Loucy (cell line): ENCODE measurements at regions not wholly inside any gene's neighbourhood (a gene's known extent, or its start where the extent isn't known, plus 50 kb on each side); places are given as distances from the start of the nearest gene placed in this dataset.

Source experiments
- H2AFZ ChIP-seq: fragments of 200-600 bp; sonication (generic); 2 replicates; pipeline ENCODE4 v1.6.0; 2016; ENCODE audit warnings: antibody characterized with exemption, mild to moderate bottlenecking, low read length, moderate library complexity
- H3F3A ChIP-seq: fragments of 200-600 bp; 2 replicates; pipeline ENCODE4 v1.6.0; 2016; ENCODE audit warnings: antibody characterized with exemption, low read depth, mild to moderate bottlenecking
- H3K27me3 ChIP-seq: fragments of 200-600 bp; sonication (generic); 2 replicates; pipeline ENCODE4 v1.6.1; 2014; ENCODE audit warnings: low read length, mild to moderate bottlenecking; ENCODE audit not compliant: insufficient read depth, poor library complexity, severe bottlenecking
- H3K36me3 ChIP-seq: fragments of 200-600 bp; sonication (generic); 2 replicates; pipeline ENCODE4 v1.6.1; 2016; ENCODE audit warnings: low read length; ENCODE audit not compliant: insufficient read depth
- H3K4me1 ChIP-seq: fragments of 200-600 bp; sonication (generic); 2 replicates; pipeline ENCODE4 v1.5.1; 2014; ENCODE audit warnings: low read length, mild to moderate bottlenecking; ENCODE audit not compliant: insufficient read depth, poor library complexity, severe bottlenecking
- H3K4me2 ChIP-seq: fragments of 200-600 bp; sonication (generic); 2 replicates; pipeline ENCODE4 v1.6.0; 2014; ENCODE audit warnings: antibody characterized with exemption, low read length, low read depth, mild to moderate bottlenecking; ENCODE audit not compliant: poor library complexity, severe bottlenecking
- H3K4me3 ChIP-seq: fragments of 200-600 bp; sonication (generic); 2 replicates; pipeline ENCODE4 v1.5.1; 2014; ENCODE audit warnings: low read length, mild to moderate bottlenecking, mixed read lengths; ENCODE audit not compliant: poor library complexity, severe bottlenecking
- H3K79me2 ChIP-seq: fragments of 200-600 bp; sonication (generic); 2 replicates; pipeline ENCODE4 v1.6.1; 2014; ENCODE audit warnings: low read length; ENCODE audit not compliant: insufficient read depth
- H3K9ac ChIP-seq: fragments of 200-600 bp; sonication (generic); 2 replicates; pipeline ENCODE4 v1.6.0; 2014; ENCODE audit warnings: mild to moderate bottlenecking, low read depth, low read length, moderate library complexity; ENCODE audit not compliant: poor library complexity, severe bottlenecking
- H3K9me2 ChIP-seq: fragments of 200-600 bp; sonication (generic); replicated peaks from 2 replicates; pipeline ENCODE4 v1.6.1; 2016; ENCODE audit warnings: low read depth, low read length, mixed read lengths
- H3K9me3 ChIP-seq: fragments of 200-600 bp; sonication (generic); 2 replicates; pipeline ENCODE4 v1.6.1; 2014; ENCODE audit warnings: mild to moderate bottlenecking, antibody characterized with exemption, low read length, low read depth; ENCODE audit not compliant: insufficient read depth
- H4K20me1 ChIP-seq: fragments of 200-600 bp; sonication (generic); 2 replicates; pipeline ENCODE4 v1.6.0; 2014; ENCODE audit warnings: antibody characterized with exemption, low read length, mild to moderate bottlenecking; ENCODE audit not compliant: insufficient read depth, poor library complexity, severe bottlenecking
- EZH2phosphoT487 ChIP-seq: fragments of 200-600 bp; IDR thresholded peaks from 2 replicates; pipeline ENCODE4 v1.6.1; 2018; ENCODE audit warnings: antibody characterized with exemption, mild to moderate bottlenecking, moderate library complexity, borderline replicate concordance
- TF ChIP-seq, protein P1 (sequence below): fragments of 200-600 bp; sonication (generic); conservative IDR thresholded peaks from 2 replicates; pipeline ENCODE4 v1.5.1; 2014; ENCODE audit warnings: mild to moderate bottlenecking, antibody characterized with exemption, low read length

GRCh38 chr2:64914247-64914646 lies 75.0 kb upstream of the SLC1A4 start:
- Histone ChIP-seq H3K27me3 (no peaks in the 10 kb centered on the region), H2AFZ (no peak overlapping the region), H3K4me2 (no peak overlapping the region), H4K20me1 (no peaks in the 10 kb centered on the region), H3K9me2 (no peaks in the 10 kb centered on the region), H3F3A (no peaks in the 10 kb centered on the region), H3K36me3 (no peaks in the 10 kb centered on the region), H3K4me3 (no peak overlapping the region), H3K9me3 (no peaks in the 10 kb centered on the region), H3K4me1 (peaks cover 18% of the 10 kb centered on the region), H3K79me2 (no peaks in the 10 kb centered on the region), H3K9ac (no peak overlapping the region)
- TF ChIP-seq, protein P1, sequence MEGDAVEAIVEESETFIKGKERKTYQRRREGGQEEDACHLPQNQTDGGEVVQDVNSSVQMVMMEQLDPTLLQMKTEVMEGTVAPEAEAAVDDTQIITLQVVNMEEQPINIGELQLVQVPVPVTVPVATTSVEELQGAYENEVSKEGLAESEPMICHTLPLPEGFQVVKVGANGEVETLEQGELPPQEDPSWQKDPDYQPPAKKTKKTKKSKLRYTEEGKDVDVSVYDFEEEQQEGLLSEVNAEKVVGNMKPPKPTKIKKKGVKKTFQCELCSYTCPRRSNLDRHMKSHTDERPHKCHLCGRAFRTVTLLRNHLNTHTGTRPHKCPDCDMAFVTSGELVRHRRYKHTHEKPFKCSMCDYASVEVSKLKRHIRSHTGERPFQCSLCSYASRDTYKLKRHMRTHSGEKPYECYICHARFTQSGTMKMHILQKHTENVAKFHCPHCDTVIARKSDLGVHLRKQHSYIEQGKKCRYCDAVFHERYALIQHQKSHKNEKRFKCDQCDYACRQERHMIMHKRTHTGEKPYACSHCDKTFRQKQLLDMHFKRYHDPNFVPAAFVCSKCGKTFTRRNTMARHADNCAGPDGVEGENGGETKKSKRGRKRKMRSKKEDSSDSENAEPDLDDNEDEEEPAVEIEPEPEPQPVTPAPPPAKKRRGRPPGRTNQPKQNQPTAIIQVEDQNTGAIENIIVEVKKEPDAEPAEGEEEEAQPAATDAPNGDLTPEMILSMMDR, result no peak
- TF ChIP-seq EZH2phosphoT487, result no peak

DNA sequence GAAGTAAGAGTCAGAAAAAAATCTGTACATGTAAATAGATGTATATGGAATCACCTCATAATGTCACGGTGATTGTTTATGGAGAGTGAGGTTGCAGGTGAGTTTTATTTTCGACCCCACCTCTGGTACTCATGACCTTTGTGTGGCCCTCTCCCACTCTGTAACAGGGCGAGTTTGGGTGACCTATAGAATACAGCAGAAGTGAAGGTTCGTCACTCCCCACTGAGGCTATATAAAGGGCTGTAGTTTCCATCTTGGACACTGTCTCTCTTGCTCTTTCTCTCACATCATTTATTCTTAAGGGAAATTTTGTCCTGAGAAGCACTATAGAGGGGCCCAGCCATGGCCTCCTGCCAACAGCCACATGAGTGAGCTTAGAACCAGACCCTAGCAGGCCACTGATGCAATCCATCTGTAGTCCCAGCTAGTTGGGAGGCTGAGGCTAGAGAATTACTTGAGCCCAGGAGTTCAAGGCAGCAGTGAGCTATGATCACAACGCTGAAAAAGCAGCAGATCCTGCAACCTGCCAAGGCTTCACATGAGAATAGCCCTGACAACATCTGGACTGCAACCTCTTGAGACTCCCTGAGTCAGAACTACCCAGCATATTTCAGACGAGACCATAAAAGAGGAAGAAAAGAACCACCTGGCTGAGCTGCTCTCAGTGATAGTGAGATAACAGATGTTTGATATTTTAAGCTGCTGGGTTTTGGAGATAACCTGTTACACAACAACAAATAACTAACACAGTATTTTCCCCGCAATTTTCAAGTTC lies 74.3 kb upstream of the SLC1A4 start:
- Histone ChIP-seq H3K79me2 (no peaks in the 10 kb centered on the region), H3K4me3 (no peak overlapping the region), H3K4me1 (peaks cover 18% of the 10 kb centered on the region), H3K9ac (no peak overlapping the region), H3K4me2 (no peak overlapping the region), H3K9me3 (no peaks in the 10 kb centered on the region), H3K27me3 (no peaks in the 10 kb centered on the region), H3F3A (no peaks in the 10 kb centered on the region), H3K36me3 (no peaks in the 10 kb centered on the region), H3K9me2 (no peaks in the 10 kb centered on the region), H2AFZ (peak overlapping the region; percentile 12; the same call in 1 of the 2 replicates), H4K20me1 (no peaks in the 10 kb centered on the region)
- TF ChIP-seq EZH2phosphoT487, result no peak
- TF ChIP-seq, protein P1, result no peak

DNA sequence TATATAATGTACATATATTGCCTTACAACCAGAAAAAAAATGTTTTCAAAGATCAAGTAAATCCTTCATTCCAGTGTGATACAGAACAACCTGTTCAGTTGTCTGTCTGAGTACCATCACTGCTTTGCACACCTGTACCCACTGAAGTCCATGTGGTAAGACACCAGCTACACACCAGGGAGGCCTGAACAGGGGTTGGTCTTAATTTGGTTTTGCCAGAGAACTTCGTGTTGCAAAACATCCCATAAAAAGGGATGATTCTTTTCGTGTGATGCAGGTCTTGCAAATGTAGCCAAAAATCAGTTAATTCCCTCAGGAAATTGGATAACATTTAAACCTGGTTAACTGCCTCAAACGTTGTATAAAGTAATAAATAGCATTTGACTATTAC lies 73.7 kb upstream of the SLC1A4 start:
- Histone ChIP-seq H3K36me3 (no peaks in the 10 kb centered on the region), H3K9ac (no peak overlapping the region), H3K79me2 (no peaks in the 10 kb centered on the region), H4K20me1 (no peaks in the 10 kb centered on the region), H3K4me1 (peaks cover 18% of the 10 kb centered on the region), H2AFZ (no peak overlapping the region), H3K4me2 (no peak overlapping the region), H3K9me2 (no peaks in the 10 kb centered on the region), H3K27me3 (no peaks in the 10 kb centered on the region), H3F3A (no peaks in the 10 kb centered on the region), H3K9me3 (no peaks in the 10 kb centered on the region), H3K4me3 (no peak overlapping the region)
- no peak for TF ChIP-seq EZH2phosphoT487
- TF ChIP-seq, protein P1, result no peak
